ENCODE measurements at regions not wholly inside any gene's neighbourhood (a gene's known extent, or its start where the extent isn't known, plus 50 kb on each side); places are given as distances from the start of the nearest gene placed in this dataset.

- TF ChIP-seq, protein P1, sequence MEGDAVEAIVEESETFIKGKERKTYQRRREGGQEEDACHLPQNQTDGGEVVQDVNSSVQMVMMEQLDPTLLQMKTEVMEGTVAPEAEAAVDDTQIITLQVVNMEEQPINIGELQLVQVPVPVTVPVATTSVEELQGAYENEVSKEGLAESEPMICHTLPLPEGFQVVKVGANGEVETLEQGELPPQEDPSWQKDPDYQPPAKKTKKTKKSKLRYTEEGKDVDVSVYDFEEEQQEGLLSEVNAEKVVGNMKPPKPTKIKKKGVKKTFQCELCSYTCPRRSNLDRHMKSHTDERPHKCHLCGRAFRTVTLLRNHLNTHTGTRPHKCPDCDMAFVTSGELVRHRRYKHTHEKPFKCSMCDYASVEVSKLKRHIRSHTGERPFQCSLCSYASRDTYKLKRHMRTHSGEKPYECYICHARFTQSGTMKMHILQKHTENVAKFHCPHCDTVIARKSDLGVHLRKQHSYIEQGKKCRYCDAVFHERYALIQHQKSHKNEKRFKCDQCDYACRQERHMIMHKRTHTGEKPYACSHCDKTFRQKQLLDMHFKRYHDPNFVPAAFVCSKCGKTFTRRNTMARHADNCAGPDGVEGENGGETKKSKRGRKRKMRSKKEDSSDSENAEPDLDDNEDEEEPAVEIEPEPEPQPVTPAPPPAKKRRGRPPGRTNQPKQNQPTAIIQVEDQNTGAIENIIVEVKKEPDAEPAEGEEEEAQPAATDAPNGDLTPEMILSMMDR (IDR thresholded peaks at IDR 0.05), result no peak
- TF ChIP-seq POLR2A (IDR thresholded peaks at IDR 0.05), result no peak
These were observed 536.2 kb downstream of the CBLN4 start for GRCh38 chr20:55469074-55469473.
